Mesodermal cell (in vitro differentiated cells): ENCODE measurements at regions not wholly inside any gene's neighbourhood (a gene's known extent, or its start where the extent isn't known, plus 50 kb on each side); places are given as distances from the start of the nearest gene placed in this dataset.
"Not testable (repeated sequence)": the region's sequence is repeated elsewhere in the genome, so short reads cannot be mapped to it uniquely, and the experiment has no call there.

ENCODE experiments used
- H3K27ac ChIP-seq: 2 replicates; pipeline ENCODE4 v1.7.0; 2013; ENCODE audit warnings: mild to moderate bottlenecking, low read depth, low read length, moderate library complexity; ENCODE audit not compliant: severe bottlenecking
- H3K36me3 ChIP-seq: 2 replicates; pipeline ENCODE4 v1.7.1; 2013; ENCODE audit warnings: mild to moderate bottlenecking, low read length, moderate library complexity; ENCODE audit not compliant: control insufficient read depth, insufficient read depth
- H3K4me1 ChIP-seq: one replicate; pipeline ENCODE4 v1.7.1; 2013; ENCODE audit warnings: mild to moderate bottlenecking, low read length; ENCODE audit not compliant: insufficient read depth, control insufficient read depth, poor library complexity, severe bottlenecking
- H3K4me3 ChIP-seq: 2 replicates; pipeline ENCODE4 v1.7.0; 2013; ENCODE audit warnings: low read length, control low read depth, mild to moderate bottlenecking; ENCODE audit not compliant: insufficient read depth, poor library complexity, severe bottlenecking; ENCODE audit errors: extremely low read depth
- H3K9me3 ChIP-seq: 2 replicates; pipeline ENCODE4 v1.7.1; 2013; ENCODE audit warnings: mild to moderate bottlenecking, low read length, moderate library complexity; ENCODE audit not compliant: control insufficient read depth
- WGBS, 2 experiments: methylation state at CpG; one replicate each; pipeline ENCODE4 v1.1.5; 2013; ENCODE audit warnings: missing lambda C conversion rate in 2 of 2; ENCODE audit not compliant: insufficient coverage in 2 of 2; 5-methylcytosine and 5-hydroxymethylcytosine counted together

GRCh38 chr3:144821583-144821982 is 850.0 kb downstream of the DIPK2A start:
- no CpG with 5 or more reads among the region's 1 CpG for WGBS, 2 experiments
- Histone ChIP-seq H3K4me1 (no peaks in the 10 kb centered on the region), H3K27ac (no peak overlapping the region), H3K9me3 (no peaks in the 10 kb centered on the region), H3K36me3 (no peaks in the 10 kb centered on the region), H3K4me3 (no peak overlapping the region)

- Histone ChIP-seq H3K4me3 (no peak overlapping the region), H3K4me1 (no peaks in the 10 kb centered on the region), H3K36me3 (no peaks in the 10 kb centered on the region), H3K9me3 (no peaks in the 10 kb centered on the region), H3K27ac (no peak overlapping the region)
These were observed 851.0 kb downstream of the DIPK2A start for GRCh38 chr3:144822671-144823070.

DNA sequence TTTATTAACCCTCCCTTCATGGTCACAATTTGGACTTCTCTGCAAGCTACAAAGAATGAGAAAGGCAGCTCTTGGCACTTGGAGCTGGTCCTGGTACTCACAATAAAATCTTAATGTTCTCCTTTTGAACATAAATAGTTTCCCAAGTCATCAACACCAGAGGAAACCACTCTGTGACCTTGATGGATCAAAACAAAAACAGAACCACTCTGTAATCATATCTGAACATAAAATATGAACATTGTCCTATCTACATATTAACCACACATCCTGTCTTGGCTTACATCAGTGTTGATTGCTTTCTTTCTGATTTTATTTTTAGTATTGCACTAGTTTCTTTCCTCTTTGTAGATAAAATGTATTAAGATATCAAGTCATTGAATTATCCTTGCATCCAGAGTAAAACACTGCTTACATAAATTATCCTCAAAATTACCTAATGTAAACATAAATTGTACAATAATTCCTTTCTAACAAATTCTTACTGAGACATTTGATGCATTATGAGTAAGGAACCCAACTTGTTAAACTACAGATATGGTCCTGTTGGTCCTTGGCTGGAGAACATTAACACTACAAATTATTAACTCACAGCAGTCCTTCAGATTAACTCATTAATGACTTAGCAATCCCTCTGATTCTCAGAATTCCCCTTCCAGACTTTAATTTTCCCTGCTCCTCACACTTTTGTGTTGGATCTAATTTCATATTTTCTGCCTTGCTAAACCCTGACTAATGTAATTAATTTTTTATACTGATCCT is 860.5 kb downstream of the DIPK2A start:
- Histone ChIP-seq H3K36me3 (no peaks in the 10 kb centered on the region), H3K9me3 (no peaks in the 10 kb centered on the region), H3K4me1 (no peaks in the 10 kb centered on the region), H3K27ac (no peak overlapping the region), H3K4me3 (no peak overlapping the region)

DNA sequence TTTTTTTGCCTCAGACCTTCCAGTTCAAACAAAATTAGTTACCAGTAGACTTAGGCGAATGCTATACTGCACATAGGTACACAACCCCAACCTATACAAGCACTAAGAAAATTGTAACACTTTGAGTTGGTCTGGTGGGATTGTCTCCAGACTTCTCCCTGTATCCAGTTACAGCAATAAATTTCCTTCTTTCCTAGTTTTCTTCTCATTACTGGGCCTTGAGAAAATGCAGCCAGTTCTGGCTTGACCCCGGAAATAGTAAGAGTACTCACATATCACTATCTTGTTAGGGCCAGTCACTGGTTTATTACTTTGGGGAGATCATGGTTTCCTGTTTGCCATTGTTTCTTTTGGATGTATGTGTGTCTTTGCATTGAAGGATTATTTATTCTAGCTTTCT is 868.4 kb downstream of the DIPK2A start:
- H3K9me3 ChIP-seq = no peaks in the 10 kb centered on the region
- no peak overlapping the region for H3K4me3 ChIP-seq
- no peak overlapping the region for H3K27ac ChIP-seq
- no peaks in the 10 kb centered on the region for H3K36me3 ChIP-seq
- H3K4me1 ChIP-seq = no peaks in the 10 kb centered on the region
- 100% methylated on average over 1 of the region's 2 CpGs; no CpG with 5 or more reads in 1 of the 2 experiments for WGBS, 2 experiments

- Histone ChIP-seq H3K4me3 (no peak overlapping the region), H3K27ac (no peak overlapping the region), H3K4me1 (no peaks in the 10 kb centered on the region), H3K9me3 (no peaks in the 10 kb centered on the region), H3K36me3 (no peaks in the 10 kb centered on the region)
- no CpG with 5 or more reads among the region's 1 CpG for WGBS, 2 experiments
These were observed 869.2 kb downstream of the DIPK2A start for GRCh38 chr3:144840866-144841265.

DNA sequence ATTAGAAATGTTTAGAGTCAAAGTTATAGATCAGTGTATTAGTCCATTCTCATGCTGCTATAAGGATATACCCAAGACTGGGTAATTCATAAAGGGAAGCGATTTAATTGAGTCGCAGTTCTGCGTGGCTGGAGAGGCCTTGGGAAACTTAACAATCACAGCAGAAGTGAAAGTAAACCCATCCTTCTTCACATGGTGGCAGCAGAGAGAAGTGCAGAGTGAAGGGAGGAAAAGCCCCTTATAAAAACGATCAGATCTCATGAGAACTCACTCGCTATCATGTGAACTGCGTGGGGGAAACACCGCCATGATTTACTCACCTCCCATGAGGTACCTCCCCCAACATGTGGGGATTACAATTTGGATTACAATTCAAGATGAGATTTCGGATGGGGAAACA is 871.5 kb downstream of the DIPK2A start:
- Histone ChIP-seq H3K4me3 (no peak overlapping the region), H3K4me1 (no peaks in the 10 kb centered on the region), H3K9me3 (no peaks in the 10 kb centered on the region), H3K36me3 (no peaks in the 10 kb centered on the region), H3K27ac (no peak overlapping the region)
- WGBS, 2 experiments = 90 to 100% methylated on average over 2 to 5 of the region's 8 CpGs

GRCh38 chr3:144852999-144853398 is 881.4 kb downstream of the DIPK2A start:
- H3K36me3 ChIP-seq = no peaks in the 10 kb centered on the region
- no peaks in the 10 kb centered on the region for H3K4me1 ChIP-seq
- no peak overlapping the region for H3K27ac ChIP-seq
- H3K9me3 ChIP-seq = no peaks in the 10 kb centered on the region
- H3K4me3 ChIP-seq = no peak overlapping the region

DNA sequence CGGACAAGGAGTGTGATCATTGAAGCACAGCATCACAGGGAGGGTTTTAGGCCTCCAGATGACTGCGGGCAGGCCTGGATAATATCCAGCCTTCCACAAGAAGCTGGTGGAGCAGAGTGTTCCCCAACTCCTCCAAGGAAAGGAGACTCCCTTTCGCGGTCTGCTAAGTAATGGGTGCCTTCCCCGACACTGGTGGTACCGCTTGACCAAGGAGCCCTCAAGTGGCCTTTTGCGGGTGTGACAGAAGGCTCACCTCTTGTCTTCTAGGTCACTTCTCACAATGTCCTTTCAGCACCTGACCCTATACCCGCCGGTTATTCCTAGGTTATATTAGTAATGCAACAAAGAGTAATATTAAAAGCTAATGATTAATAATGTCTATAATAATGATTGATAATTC is 882.4 kb downstream of the DIPK2A start:
- H3K4me1 ChIP-seq, H3K27ac ChIP-seq, H3K36me3 ChIP-seq, H3K4me3 ChIP-seq, H3K9me3 ChIP-seq: not testable (repeated sequence)
- 77 to 87% methylated on average over 5 to 6 of the region's 9 CpGs for WGBS, 2 experiments

DNA sequence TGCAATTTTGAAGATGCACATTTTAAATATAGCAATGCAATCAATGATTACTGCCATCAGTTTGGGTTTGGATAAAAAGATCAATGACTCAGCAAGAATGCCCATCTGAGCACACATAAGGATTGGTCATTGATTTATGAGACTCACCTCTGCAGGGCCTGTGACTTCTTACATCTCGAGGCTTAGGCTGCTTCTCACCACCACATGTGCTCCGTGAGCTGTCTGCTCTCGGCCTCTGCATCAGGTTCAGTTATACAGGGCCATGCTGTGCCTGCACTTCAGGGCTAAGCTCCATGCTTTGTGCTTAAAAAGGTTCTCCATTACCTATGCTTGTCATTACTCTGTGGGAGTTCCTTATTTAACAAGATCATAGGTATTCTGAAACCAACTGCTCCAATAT is 887.5 kb downstream of the DIPK2A start:
- Histone ChIP-seq H3K9me3 (no peaks in the 10 kb centered on the region), H3K4me1 (no peaks in the 10 kb centered on the region), H3K27ac (no peak overlapping the region), H3K4me3 (no peak overlapping the region), H3K36me3 (no peaks in the 10 kb centered on the region)
- WGBS, 2 experiments = 69 to 78% methylated on average over 3 of the region's 3 CpGs

DNA sequence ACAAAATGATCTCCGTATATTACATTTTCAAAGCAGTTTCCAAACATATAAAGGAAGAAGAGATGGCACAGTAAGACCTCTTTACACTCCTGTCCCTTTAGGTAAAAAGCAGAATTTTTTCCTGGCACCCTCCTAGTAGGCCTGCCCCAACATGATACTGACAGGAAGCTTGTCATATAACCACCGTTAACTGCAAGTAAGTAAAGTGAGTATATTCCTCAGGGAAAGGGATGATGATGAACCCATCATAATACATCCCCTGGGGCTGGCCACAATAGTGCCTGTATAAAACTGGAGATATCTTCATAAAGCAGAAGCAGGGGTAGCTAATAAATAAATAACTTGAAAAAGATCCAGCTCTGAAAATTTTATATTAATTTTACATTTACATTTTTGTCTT is 893.0 kb downstream of the DIPK2A start:
- no peak overlapping the region for H3K27ac ChIP-seq
- WGBS, 2 experiments = 83% methylated on average over 1 of the region's 2 CpGs; no CpG with 5 or more reads in 1 of the 2 experiments
- H3K36me3 ChIP-seq = no peaks in the 10 kb centered on the region
- H3K4me1 ChIP-seq = no peaks in the 10 kb centered on the region
- H3K4me3 ChIP-seq = no peak overlapping the region
- H3K9me3 ChIP-seq = no peaks in the 10 kb centered on the region

DNA sequence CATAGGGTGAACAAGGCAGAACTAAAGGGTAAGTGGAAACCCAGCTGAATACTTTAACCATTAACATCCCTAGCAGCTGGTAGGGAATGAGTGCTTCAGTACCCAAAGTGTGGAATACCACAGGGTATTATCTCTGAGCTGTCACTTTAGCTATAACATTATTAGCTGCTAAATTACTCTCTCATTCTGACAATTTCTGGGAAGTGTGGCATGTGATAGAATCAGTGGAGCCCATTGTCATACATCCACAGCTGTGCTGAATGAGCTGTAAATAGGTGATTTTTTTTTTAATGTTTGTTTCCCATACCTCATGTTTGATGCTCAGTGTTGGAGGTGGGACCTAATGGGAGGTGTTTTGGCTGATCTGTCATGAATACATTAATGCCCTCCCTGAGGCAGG is 894.3 kb downstream of the DIPK2A start:
- Histone ChIP-seq H3K27ac (no peak overlapping the region), H3K36me3 (no peaks in the 10 kb centered on the region), H3K9me3 (no peaks in the 10 kb centered on the region), H3K4me3 (no peak overlapping the region), H3K4me1 (no peaks in the 10 kb centered on the region)
